ENCODE measurements at regions not wholly inside any gene's neighbourhood (a gene's known extent, or its start where the extent isn't known, plus 50 kb on each side); places are given as distances from the start of the nearest gene placed in this dataset. TPM values are rescaled to one million over a fixed set of nuclear protein-coding genes. Genes with fewer than 3 reads are reported as not detected.

DNA sequence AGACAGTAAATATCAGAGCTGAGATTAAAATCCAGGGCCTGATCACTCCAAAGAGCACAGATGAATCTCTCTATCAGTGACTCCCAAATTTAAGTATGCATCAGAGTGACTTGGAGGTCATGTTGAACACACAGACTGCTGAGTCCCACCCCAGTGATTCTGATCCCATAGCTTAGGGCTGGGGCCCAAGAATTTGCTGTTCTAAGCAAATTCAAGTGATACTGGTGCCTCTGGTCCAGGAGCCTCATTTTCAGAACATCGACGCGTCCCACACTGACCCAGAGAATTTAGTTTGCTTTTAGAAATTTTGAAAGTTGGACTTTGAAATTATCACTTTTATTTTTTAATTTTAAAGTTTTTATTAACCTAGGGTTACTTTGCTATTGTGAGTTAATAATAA lies 72.7 kb upstream of the NETO1 start:
- H3K4me1 ChIP-seq (ENCODE audit: control insufficient read depth, insufficient read depth, low read length), result no peaks in the 10 kb centered on the region
- no peaks in the 10 kb centered on the region for H3K27me3 ChIP-seq (ENCODE audit: control insufficient read depth, insufficient read depth, low read length)
- H3K9me3 ChIP-seq (ENCODE audit: control insufficient read depth, insufficient read depth, low read length), result no peaks in the 10 kb centered on the region
- H3K36me3 ChIP-seq (ENCODE audit: control insufficient read depth, insufficient read depth, low read length), result no peaks in the 10 kb centered on the region
- no peak for DNase-seq (ENCODE audit: low read depth in 4 of 6, low spot score in 6 of 6)
- H3K4me3 ChIP-seq (ENCODE audit: low read depth, low read length), result no peak overlapping the region
- no CpG with 5 or more reads among the region's 3 CpGs for WGBS (ENCODE audit: insufficient coverage)
- H3K27ac ChIP-seq (ENCODE audit: low read depth, low read length), result no peak overlapping the region

DNA sequence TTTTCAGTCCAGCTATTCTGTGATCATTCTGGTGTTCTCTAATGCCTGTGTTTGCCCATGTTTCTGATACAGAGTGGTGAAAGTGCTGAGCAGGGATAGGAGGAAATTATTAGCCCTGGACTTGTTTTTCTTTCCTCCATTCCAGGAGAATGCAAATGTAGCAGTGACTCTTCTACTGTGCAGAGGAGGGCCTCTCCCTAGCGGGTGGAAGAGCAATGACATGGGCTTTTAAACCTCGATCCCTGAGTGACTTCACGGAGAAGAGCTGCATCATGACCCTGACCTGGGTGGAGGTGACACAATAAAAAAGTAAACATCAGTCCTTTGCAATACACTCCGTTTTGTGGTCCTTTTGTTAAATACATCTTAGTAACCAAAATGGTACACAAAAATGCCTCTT lies 68.0 kb upstream of the NETO1 start:
- no peak for DNase-seq (ENCODE audit: low read depth in 4 of 6, low spot score in 6 of 6)
- no peak overlapping the region for H3K27ac ChIP-seq (ENCODE audit: low read depth, low read length)
- H3K27me3 ChIP-seq (ENCODE audit: control insufficient read depth, insufficient read depth, low read length), result no peaks in the 10 kb centered on the region
- H3K9me3 ChIP-seq (ENCODE audit: control insufficient read depth, insufficient read depth, low read length), result no peaks in the 10 kb centered on the region
- H3K36me3 ChIP-seq (ENCODE audit: control insufficient read depth, insufficient read depth, low read length), result no peaks in the 10 kb centered on the region
- no peaks in the 10 kb centered on the region for H3K4me1 ChIP-seq (ENCODE audit: control insufficient read depth, insufficient read depth, low read length)
- no peak overlapping the region for H3K4me3 ChIP-seq (ENCODE audit: low read depth, low read length)
- WGBS (ENCODE audit: insufficient coverage), result 67% methylated on average over 1 of the region's 4 CpGs

DNA sequence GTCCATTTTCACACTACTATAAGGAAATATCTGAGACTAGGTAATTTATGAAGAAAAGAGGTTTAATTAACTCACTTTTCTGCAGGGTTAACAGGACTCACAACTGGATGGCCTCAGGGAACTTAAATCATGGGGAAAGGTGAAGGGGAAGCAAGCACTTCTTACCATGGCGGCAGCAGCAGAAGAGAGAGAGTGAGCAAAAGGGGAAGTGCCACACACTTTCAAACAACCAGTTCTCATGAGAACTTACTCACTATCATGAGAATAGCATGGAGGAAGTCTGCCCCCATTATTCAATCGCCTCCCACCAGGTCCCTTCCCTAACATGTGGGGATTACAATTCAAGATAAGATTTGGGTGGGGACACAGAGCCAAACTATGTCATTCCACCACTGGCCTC lies 55.1 kb upstream of the NETO1 start:
- no peak for DNase-seq (ENCODE audit: low read depth in 4 of 6, low spot score in 6 of 6)
- no peaks in the 10 kb centered on the region for H3K4me1 ChIP-seq (ENCODE audit: control insufficient read depth, insufficient read depth, low read length)
- WGBS (ENCODE audit: insufficient coverage), result 100% methylated on average over 1 of the region's 2 CpGs

More for the DNA sequence above, 55.1 kb upstream of the NETO1 start:
- H3K4me3 ChIP-seq (ENCODE audit: low read depth, low read length), result no peak overlapping the region
- no peaks in the 10 kb centered on the region for H3K36me3 ChIP-seq (ENCODE audit: control insufficient read depth, insufficient read depth, low read length)
- H3K9me3 ChIP-seq (ENCODE audit: control insufficient read depth, insufficient read depth, low read length), result peaks cover 5% of the 10 kb centered on the region
- H3K27ac ChIP-seq (ENCODE audit: low read depth, low read length), result no peak overlapping the region
- no peaks in the 10 kb centered on the region for H3K27me3 ChIP-seq (ENCODE audit: control insufficient read depth, insufficient read depth, low read length)

Small RNA genes in the stretch of these regions (small RNA-seq; reads per million reads assigned to genes)
- not detected for gene RN7SL401P (ENCODE audit: low replicate concordance)
